ENCODE measurements at regions not wholly inside any gene's neighbourhood (a gene's known extent, or its start where the extent isn't known, plus 50 kb on each side); places are given as distances from the start of the nearest gene placed in this dataset.

DNA sequence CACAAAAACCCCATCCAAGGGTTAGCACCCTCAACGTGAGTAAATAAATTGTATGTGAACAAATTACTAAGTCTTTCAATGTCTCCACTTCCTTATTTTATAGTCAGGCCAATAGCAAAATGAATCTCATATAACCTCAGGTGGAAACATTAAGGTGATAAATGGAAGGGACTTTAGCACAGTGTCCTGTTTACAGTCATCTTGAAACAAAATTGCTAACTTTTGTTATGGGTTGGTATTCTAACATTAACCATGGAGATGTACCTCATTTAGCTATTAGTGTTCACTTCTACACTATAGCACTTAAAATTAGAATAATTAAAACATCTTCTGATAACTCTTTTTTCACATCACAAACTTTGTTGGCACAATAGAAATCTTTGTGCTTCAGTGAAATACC is 255.8 kb upstream of the CNTNAP2 start:
- TF ChIP-seq, protein P1, sequence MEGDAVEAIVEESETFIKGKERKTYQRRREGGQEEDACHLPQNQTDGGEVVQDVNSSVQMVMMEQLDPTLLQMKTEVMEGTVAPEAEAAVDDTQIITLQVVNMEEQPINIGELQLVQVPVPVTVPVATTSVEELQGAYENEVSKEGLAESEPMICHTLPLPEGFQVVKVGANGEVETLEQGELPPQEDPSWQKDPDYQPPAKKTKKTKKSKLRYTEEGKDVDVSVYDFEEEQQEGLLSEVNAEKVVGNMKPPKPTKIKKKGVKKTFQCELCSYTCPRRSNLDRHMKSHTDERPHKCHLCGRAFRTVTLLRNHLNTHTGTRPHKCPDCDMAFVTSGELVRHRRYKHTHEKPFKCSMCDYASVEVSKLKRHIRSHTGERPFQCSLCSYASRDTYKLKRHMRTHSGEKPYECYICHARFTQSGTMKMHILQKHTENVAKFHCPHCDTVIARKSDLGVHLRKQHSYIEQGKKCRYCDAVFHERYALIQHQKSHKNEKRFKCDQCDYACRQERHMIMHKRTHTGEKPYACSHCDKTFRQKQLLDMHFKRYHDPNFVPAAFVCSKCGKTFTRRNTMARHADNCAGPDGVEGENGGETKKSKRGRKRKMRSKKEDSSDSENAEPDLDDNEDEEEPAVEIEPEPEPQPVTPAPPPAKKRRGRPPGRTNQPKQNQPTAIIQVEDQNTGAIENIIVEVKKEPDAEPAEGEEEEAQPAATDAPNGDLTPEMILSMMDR (IDR thresholded peaks at IDR 0.05; ENCODE audit: low read depth, low read length, poor library complexity, severe bottlenecking), result no peak
- TF ChIP-seq EZH2phosphoT487 (IDR thresholded peaks at IDR 0.05; ENCODE audit: borderline replicate concordance, low read length), result no peak
- Histone ChIP-seq H3K4me3 (ENCODE audit: low read length) (no peak overlapping the region), H4K20me1 (ENCODE audit: control insufficient read depth, insufficient read depth, low read depth, low read length) (no peaks in the 10 kb centered on the region), H3K9me3 (ENCODE audit: control insufficient read depth, insufficient read depth, low read length) (no peaks in the 10 kb centered on the region), H3K27ac (ENCODE audit: low read depth, low read length) (no peak overlapping the region), H3K4me2 (ENCODE audit: low read length) (no peak overlapping the region), H3K27me3 (ENCODE audit: control insufficient read depth, low read length) (no peaks in the 10 kb centered on the region), H3K36me3 (ENCODE audit: control insufficient read depth, low read length) (no peaks in the 10 kb centered on the region), H3F3A (ENCODE audit: control insufficient read depth, insufficient read depth) (no peaks in the 10 kb centered on the region), H3K79me2 (ENCODE audit: control insufficient read depth, low read length) (no peaks in the 10 kb centered on the region), H3K9me2 (replicated peaks; ENCODE audit: control insufficient read depth, low read length) (no peaks in the 10 kb centered on the region), H3K4me1 (ENCODE audit: control insufficient read depth, low read length) (no peaks in the 10 kb centered on the region)

DNA sequence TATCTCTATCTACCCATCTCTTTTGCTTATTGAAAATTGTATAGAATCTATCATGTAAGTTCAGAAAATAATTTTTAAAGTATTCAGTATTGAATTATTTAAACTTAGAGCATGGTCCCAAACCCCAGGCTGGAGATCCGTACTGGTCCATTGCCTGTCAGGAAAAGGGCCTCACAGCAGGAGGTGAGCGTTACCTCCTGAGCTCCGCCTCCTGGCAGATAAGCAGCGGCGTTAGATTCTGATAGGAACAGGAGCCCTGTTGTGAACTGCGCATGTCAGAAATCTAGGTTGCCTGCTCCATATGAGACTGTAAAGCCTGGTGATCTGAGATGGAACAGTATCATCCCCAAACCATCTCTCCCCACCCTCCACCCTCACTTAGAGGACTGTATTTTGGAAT is 266.0 kb upstream of the CNTNAP2 start:
- Histone ChIP-seq H3K27ac (ENCODE audit: low read depth, low read length) (no peak overlapping the region), H3F3A (ENCODE audit: control insufficient read depth, insufficient read depth) (peaks cover 12% of the 10 kb centered on the region; the same call in 1 of the 2 replicates), H3K4me2 (ENCODE audit: low read length) (no peak overlapping the region), H3K4me3 (ENCODE audit: low read length) (no peak overlapping the region), H3K9me3 (ENCODE audit: control insufficient read depth, insufficient read depth, low read length) (peaks cover 4% of the 10 kb centered on the region; the same call in 1 of the 2 replicates), H3K27me3 (ENCODE audit: control insufficient read depth, low read length) (no peaks in the 10 kb centered on the region), H3K9me2 (replicated peaks; ENCODE audit: control insufficient read depth, low read length) (no peaks in the 10 kb centered on the region), H4K20me1 (ENCODE audit: control insufficient read depth, insufficient read depth, low read depth, low read length) (no peaks in the 10 kb centered on the region), H3K36me3 (ENCODE audit: control insufficient read depth, low read length) (no peaks in the 10 kb centered on the region), H3K4me1 (ENCODE audit: control insufficient read depth, low read length) (peaks cover 22% of the 10 kb centered on the region), H3K79me2 (ENCODE audit: control insufficient read depth, low read length) (no peaks in the 10 kb centered on the region)
- no peak for TF ChIP-seq EZH2phosphoT487 (IDR thresholded peaks at IDR 0.05; ENCODE audit: borderline replicate concordance, low read length)
- TF ChIP-seq, protein P1 (IDR thresholded peaks at IDR 0.05; ENCODE audit: low read depth, low read length, poor library complexity, severe bottlenecking), result no peak

DNA sequence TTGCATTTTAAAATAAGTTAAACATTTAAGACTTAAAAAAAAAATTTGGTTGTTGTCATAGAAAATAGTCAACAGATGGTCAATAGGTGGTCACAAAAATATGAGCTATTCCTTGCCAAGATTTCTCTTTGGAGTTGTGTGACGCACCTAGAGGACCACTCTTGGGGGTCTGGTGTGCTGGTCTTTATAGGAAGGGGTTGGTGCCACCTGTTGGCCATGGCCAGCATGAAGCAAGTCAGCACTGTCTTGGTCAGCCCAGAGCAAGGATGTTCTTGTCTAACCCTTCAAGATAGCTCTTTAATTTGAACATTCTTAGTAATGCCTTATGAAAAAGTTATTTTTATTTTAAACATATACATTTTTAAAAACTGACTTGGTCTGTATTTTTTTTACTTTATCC is 267.9 kb upstream of the CNTNAP2 start:
- no peak overlapping the region for H3K4me3 ChIP-seq (ENCODE audit: low read length)
- H3K36me3 ChIP-seq (ENCODE audit: control insufficient read depth, low read length), result no peaks in the 10 kb centered on the region
- TF ChIP-seq EZH2phosphoT487 (IDR thresholded peaks at IDR 0.05; ENCODE audit: borderline replicate concordance, low read length), result no peak
- TF ChIP-seq, protein P1 (IDR thresholded peaks at IDR 0.05; ENCODE audit: low read depth, low read length, poor library complexity, severe bottlenecking), result peak; percentile 67
- no peaks in the 10 kb centered on the region for H3K9me3 ChIP-seq (ENCODE audit: control insufficient read depth, insufficient read depth, low read length)
- no peaks in the 10 kb centered on the region for H3K9me2 ChIP-seq (replicated peaks; ENCODE audit: control insufficient read depth, low read length)
- no peaks in the 10 kb centered on the region for H3K27me3 ChIP-seq (ENCODE audit: control insufficient read depth, low read length)
- no peak overlapping the region for H3K27ac ChIP-seq (ENCODE audit: low read depth, low read length)
- no peaks in the 10 kb centered on the region for H3K79me2 ChIP-seq (ENCODE audit: control insufficient read depth, low read length)
- H4K20me1 ChIP-seq (ENCODE audit: control insufficient read depth, insufficient read depth, low read depth, low read length), result no peaks in the 10 kb centered on the region
- peaks cover 12% of the 10 kb centered on the region; the same call in 1 of the 2 replicates for H3F3A ChIP-seq (ENCODE audit: control insufficient read depth, insufficient read depth)
- H3K4me1 ChIP-seq (ENCODE audit: control insufficient read depth, low read length), result peaks cover 39% of the 10 kb centered on the region
- H3K4me2 ChIP-seq (ENCODE audit: low read length), result no peak overlapping the region
